ENCODE measurements at regions not wholly inside any gene's neighbourhood (a gene's known extent, or its start where the extent isn't known, plus 50 kb on each side); places are given as distances from the start of the nearest gene placed in this dataset.

DNA sequence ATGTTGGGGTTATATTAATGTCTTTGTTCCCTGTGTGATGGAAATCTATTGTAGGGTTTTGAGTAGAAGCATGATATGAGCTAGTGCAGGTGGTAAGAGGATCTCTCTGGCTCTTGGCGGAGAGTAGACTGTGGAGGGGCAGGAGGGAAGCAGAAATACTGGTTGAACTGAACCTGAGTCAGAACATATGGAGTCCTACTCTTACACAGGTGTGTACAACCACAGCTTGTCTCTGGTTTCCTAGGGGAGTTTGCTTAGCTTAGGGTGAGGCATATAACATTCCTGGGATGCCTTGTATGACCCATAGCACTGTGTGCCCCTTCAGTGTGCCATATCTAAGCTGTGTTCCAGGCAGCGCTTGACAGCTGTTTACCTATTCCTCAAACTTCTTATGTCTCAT, 97.3 kb upstream of the GCFC2 start:
- WGBS, 2 experiments (ENCODE audit: insufficient coverage in 1 of 2, insufficient read length in 1 of 2), result 91 to 100% methylated on average over 2 of the region's 2 CpGs
- TF ChIP-seq, protein P1, sequence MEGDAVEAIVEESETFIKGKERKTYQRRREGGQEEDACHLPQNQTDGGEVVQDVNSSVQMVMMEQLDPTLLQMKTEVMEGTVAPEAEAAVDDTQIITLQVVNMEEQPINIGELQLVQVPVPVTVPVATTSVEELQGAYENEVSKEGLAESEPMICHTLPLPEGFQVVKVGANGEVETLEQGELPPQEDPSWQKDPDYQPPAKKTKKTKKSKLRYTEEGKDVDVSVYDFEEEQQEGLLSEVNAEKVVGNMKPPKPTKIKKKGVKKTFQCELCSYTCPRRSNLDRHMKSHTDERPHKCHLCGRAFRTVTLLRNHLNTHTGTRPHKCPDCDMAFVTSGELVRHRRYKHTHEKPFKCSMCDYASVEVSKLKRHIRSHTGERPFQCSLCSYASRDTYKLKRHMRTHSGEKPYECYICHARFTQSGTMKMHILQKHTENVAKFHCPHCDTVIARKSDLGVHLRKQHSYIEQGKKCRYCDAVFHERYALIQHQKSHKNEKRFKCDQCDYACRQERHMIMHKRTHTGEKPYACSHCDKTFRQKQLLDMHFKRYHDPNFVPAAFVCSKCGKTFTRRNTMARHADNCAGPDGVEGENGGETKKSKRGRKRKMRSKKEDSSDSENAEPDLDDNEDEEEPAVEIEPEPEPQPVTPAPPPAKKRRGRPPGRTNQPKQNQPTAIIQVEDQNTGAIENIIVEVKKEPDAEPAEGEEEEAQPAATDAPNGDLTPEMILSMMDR (conservative IDR thresholded peaks at IDR 0.05), result no peak
- no peak overlapping the region for H3K9ac ChIP-seq (ENCODE audit: extremely low read depth, low read length, poor library complexity, severe bottlenecking)
- H3K27ac ChIP-seq (ENCODE audit: low read depth, low read length), result no peak overlapping the region
- Mint-ChIP-seq H3K27ac (no peak overlapping the region), H3K27me3 (ENCODE audit: insufficient read depth) (no peaks in the 10 kb centered on the region), H3K4me1 (no peaks in the 10 kb centered on the region), H3K9me3 (no peaks in the 10 kb centered on the region), H3K4me3 (no peak overlapping the region), H3K36me3 (ENCODE audit: low read depth) (no peaks in the 10 kb centered on the region)
- no peaks in the 10 kb centered on the region for H3K27me3 ChIP-seq (ENCODE audit: control insufficient read depth, insufficient read depth, low read length, poor library complexity, severe bottlenecking)
- H3K4me1 ChIP-seq (ENCODE audit: control insufficient read depth, insufficient read depth, low read length), result no peaks in the 10 kb centered on the region
- no peaks in the 10 kb centered on the region for H3K9me3 ChIP-seq (ENCODE audit: control insufficient read depth, low read length)
- DNase-seq, result no peak
- H3K4me3 ChIP-seq (ENCODE audit: low read length), result no peak overlapping the region
- no peaks in the 10 kb centered on the region for H3K36me3 ChIP-seq (ENCODE audit: control insufficient read depth, insufficient read depth, low read length)

DNA sequence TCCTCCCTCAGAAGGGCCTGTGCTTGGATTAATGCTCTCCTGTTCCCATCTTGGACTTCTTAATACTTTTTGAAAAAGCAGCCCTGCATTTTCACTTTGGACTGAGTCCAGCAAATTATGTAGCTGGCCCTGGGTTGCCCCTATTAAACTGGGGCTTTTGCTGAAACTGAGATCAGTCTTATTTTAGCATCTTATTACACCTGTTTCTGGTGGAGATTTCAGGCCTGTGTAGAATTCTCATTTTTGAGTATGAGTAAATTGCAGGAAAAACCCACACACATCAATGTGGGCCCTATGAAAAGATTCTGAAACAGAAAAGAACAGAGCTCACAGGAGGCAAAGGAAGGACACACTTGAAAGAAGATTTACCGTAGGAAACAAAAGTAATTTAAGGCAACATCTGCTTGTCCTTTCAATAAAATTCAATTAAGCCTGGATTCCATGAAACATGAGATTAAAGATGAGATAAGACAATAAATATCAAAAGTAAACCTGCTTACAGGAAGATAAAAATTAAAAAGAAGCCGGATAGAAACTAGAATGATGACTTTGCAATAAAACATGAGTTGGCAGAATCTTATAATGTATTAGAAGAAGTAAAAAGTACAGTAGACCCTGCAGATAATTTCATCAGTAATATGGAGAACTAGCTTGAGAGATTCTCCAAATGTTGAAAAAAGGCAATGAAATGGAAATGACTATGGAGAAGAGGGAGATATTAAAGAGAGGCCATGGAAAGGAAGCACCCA, 90.7 kb upstream of the GCFC2 start:
- WGBS, 2 experiments (ENCODE audit: insufficient coverage in 1 of 2, insufficient read length in 1 of 2), result 83 to 85% methylated on average over 1 to 2 of the region's 2 CpGs

DNA sequence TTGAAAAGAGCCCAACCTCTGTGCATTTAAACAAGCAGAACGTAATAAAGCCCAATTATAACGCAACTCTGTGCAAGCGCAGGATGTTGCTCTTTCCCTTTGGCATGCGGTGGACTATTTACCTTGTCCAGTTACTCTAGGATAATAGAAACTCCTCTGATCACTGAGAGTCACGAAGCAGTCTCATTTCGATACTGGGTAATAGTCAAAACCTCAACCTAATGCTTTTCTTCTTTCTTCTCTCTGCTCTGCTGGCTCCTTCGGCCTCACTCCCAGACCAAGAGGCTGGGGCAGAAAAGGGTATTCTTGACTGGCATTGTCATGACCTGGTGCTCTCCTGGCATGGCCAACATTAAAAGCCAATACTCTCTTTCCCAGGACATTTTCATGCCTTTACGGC, 89.7 kb upstream of the GCFC2 start:
- Mint-ChIP-seq H3K4me1 (no peaks in the 10 kb centered on the region), H3K36me3 (ENCODE audit: low read depth) (no peaks in the 10 kb centered on the region), H3K4me3 (no peak overlapping the region), H3K27ac (no peak overlapping the region), H3K9me3 (no peaks in the 10 kb centered on the region), H3K27me3 (ENCODE audit: insufficient read depth) (no peaks in the 10 kb centered on the region)
- no peak for DNase-seq
- Histone ChIP-seq H3K36me3 (ENCODE audit: control insufficient read depth, insufficient read depth, low read length) (no peaks in the 10 kb centered on the region), H3K4me3 (ENCODE audit: low read length) (no peak overlapping the region), H3K9me3 (ENCODE audit: control insufficient read depth, low read length) (no peaks in the 10 kb centered on the region), H3K4me1 (ENCODE audit: control insufficient read depth, insufficient read depth, low read length) (no peaks in the 10 kb centered on the region), H3K9ac (ENCODE audit: extremely low read depth, low read length, poor library complexity, severe bottlenecking) (no peak overlapping the region), H3K27me3 (ENCODE audit: control insufficient read depth, insufficient read depth, low read length, poor library complexity, severe bottlenecking) (no peaks in the 10 kb centered on the region), H3K27ac (ENCODE audit: low read depth, low read length) (no peak overlapping the region)
- 93 to 99% methylated on average over 7 to 8 of the region's 8 CpGs for WGBS, 2 experiments (ENCODE audit: insufficient coverage in 1 of 2, insufficient read length in 1 of 2)
- TF ChIP-seq, protein P1 (conservative IDR thresholded peaks at IDR 0.05), result no peak

More for the DNA sequence above, 90.7 kb upstream of the GCFC2 start:
- no peaks in the 10 kb centered on the region for H3K27me3 ChIP-seq (ENCODE audit: control insufficient read depth, insufficient read depth, low read length, poor library complexity, severe bottlenecking)
- no peak for DNase-seq
- H3K4me1 Mint-ChIP-seq, result no peaks in the 10 kb centered on the region
- no peak overlapping the region for H3K4me3 Mint-ChIP-seq
- no peaks in the 10 kb centered on the region for H3K4me1 ChIP-seq (ENCODE audit: control insufficient read depth, insufficient read depth, low read length)
- H3K9ac ChIP-seq (ENCODE audit: extremely low read depth, low read length, poor library complexity, severe bottlenecking), result no peak overlapping the region
- H3K4me3 ChIP-seq (ENCODE audit: low read length), result no peak overlapping the region
- no peaks in the 10 kb centered on the region for H3K9me3 Mint-ChIP-seq
- no peaks in the 10 kb centered on the region for H3K27me3 Mint-ChIP-seq (ENCODE audit: insufficient read depth)
- H3K27ac ChIP-seq (ENCODE audit: low read depth, low read length), result no peak overlapping the region
- H3K36me3 Mint-ChIP-seq (ENCODE audit: low read depth), result no peaks in the 10 kb centered on the region
- H3K27ac Mint-ChIP-seq, result no peak overlapping the region
- no peaks in the 10 kb centered on the region for H3K36me3 ChIP-seq (ENCODE audit: control insufficient read depth, insufficient read depth, low read length)
- H3K9me3 ChIP-seq (ENCODE audit: control insufficient read depth, low read length), result no peaks in the 10 kb centered on the region
- TF ChIP-seq, protein P1 (conservative IDR thresholded peaks at IDR 0.05), result no peak
